ENCODE measurements at regions not wholly inside any gene's neighbourhood (a gene's known extent, or its start where the extent isn't known, plus 50 kb on each side); places are given as distances from the start of the nearest gene placed in this dataset.

GRCh38 chr3:107969525-107969924 is 121.3 kb downstream of the CD47 start:
- Histone ChIP-seq H3K4me3 (IDR thresholded peaks at IDR 0.05; ENCODE audit: insufficient read depth, low read depth, low read length) (no peak overlapping the region), H2AFZ (ENCODE audit: low read depth) (no peak overlapping the region), H4K20me1 (ENCODE audit: insufficient read depth) (no peaks in the 10 kb centered on the region), H3K79me2 (ENCODE audit: insufficient read depth, low read depth) (no peaks in the 10 kb centered on the region), H3K4me2 (no peak overlapping the region), H3K9ac (no peak overlapping the region), H3K36me3 (ENCODE audit: insufficient read depth) (no peaks in the 10 kb centered on the region), H3K27me3 (ENCODE audit: insufficient read depth, low read depth) (no peaks in the 10 kb centered on the region), H3K4me1 (ENCODE audit: low read depth, poor library complexity, severe bottlenecking) (no peaks in the 10 kb centered on the region), H3K27ac (no peak overlapping the region)
- TF ChIP-seq, protein P1, sequence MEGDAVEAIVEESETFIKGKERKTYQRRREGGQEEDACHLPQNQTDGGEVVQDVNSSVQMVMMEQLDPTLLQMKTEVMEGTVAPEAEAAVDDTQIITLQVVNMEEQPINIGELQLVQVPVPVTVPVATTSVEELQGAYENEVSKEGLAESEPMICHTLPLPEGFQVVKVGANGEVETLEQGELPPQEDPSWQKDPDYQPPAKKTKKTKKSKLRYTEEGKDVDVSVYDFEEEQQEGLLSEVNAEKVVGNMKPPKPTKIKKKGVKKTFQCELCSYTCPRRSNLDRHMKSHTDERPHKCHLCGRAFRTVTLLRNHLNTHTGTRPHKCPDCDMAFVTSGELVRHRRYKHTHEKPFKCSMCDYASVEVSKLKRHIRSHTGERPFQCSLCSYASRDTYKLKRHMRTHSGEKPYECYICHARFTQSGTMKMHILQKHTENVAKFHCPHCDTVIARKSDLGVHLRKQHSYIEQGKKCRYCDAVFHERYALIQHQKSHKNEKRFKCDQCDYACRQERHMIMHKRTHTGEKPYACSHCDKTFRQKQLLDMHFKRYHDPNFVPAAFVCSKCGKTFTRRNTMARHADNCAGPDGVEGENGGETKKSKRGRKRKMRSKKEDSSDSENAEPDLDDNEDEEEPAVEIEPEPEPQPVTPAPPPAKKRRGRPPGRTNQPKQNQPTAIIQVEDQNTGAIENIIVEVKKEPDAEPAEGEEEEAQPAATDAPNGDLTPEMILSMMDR (conservative IDR thresholded peaks at IDR 0.05; ENCODE audit: low read depth, low read length) = no peak

GRCh38 chr3:107966276-107966675 is 124.6 kb downstream of the CD47 start:
- Histone ChIP-seq H3K4me3 (IDR thresholded peaks at IDR 0.05; ENCODE audit: insufficient read depth, low read depth, low read length) (no peak overlapping the region), H4K20me1 (ENCODE audit: insufficient read depth) (no peaks in the 10 kb centered on the region), H3K79me2 (ENCODE audit: insufficient read depth, low read depth) (no peaks in the 10 kb centered on the region), H3K36me3 (ENCODE audit: insufficient read depth) (no peaks in the 10 kb centered on the region), H3K27me3 (ENCODE audit: insufficient read depth, low read depth) (no peaks in the 10 kb centered on the region), H3K4me1 (ENCODE audit: low read depth, poor library complexity, severe bottlenecking) (no peaks in the 10 kb centered on the region), H3K4me2 (no peak overlapping the region), H3K9ac (no peak overlapping the region), H3K27ac (no peak overlapping the region), H2AFZ (ENCODE audit: low read depth) (no peak overlapping the region)
- TF ChIP-seq, protein P1 (conservative IDR thresholded peaks at IDR 0.05; ENCODE audit: low read depth, low read length) = no peak

GRCh38 chr3:107965136-107965655 is 125.6 kb downstream of the CD47 start:
- TF ChIP-seq, protein P1 (conservative IDR thresholded peaks at IDR 0.05; ENCODE audit: low read depth, low read length) = no peak
- H3K79me2 ChIP-seq (ENCODE audit: insufficient read depth, low read depth) = no peaks in the 10 kb centered on the region
- no peak overlapping the region for H3K4me2 ChIP-seq

GRCh38 chr3:107963581-107963980 is 127.2 kb downstream of the CD47 start:
- H2AFZ ChIP-seq (ENCODE audit: low read depth) = no peak overlapping the region
- no peaks in the 10 kb centered on the region for H3K4me1 ChIP-seq (ENCODE audit: low read depth, poor library complexity, severe bottlenecking)

More at GRCh38 chr3:107965136-107965655, 125.6 kb downstream of the CD47 start:
- no peaks in the 10 kb centered on the region for H4K20me1 ChIP-seq (ENCODE audit: insufficient read depth)
- no peak overlapping the region for H3K4me3 ChIP-seq (IDR thresholded peaks at IDR 0.05; ENCODE audit: insufficient read depth, low read depth, low read length)
- no peaks in the 10 kb centered on the region for H3K4me1 ChIP-seq (ENCODE audit: low read depth, poor library complexity, severe bottlenecking)
- no peaks in the 10 kb centered on the region for H3K27me3 ChIP-seq (ENCODE audit: insufficient read depth, low read depth)
- H3K9ac ChIP-seq = no peak overlapping the region
- no peak overlapping the region for H3K27ac ChIP-seq
- H2AFZ ChIP-seq (ENCODE audit: low read depth) = no peak overlapping the region
- no peaks in the 10 kb centered on the region for H3K36me3 ChIP-seq (ENCODE audit: insufficient read depth)

More at GRCh38 chr3:107963581-107963980, 127.2 kb downstream of the CD47 start:
- no peak overlapping the region for H3K4me2 ChIP-seq
- H3K36me3 ChIP-seq (ENCODE audit: insufficient read depth) = no peaks in the 10 kb centered on the region
- H3K4me3 ChIP-seq (IDR thresholded peaks at IDR 0.05; ENCODE audit: insufficient read depth, low read depth, low read length) = no peak overlapping the region
- H3K9ac ChIP-seq = no peak overlapping the region
- no peaks in the 10 kb centered on the region for H3K27me3 ChIP-seq (ENCODE audit: insufficient read depth, low read depth)
- no peaks in the 10 kb centered on the region for H4K20me1 ChIP-seq (ENCODE audit: insufficient read depth)
- TF ChIP-seq, protein P1 (conservative IDR thresholded peaks at IDR 0.05; ENCODE audit: low read depth, low read length) = no peak
- H3K27ac ChIP-seq = no peak overlapping the region
- no peaks in the 10 kb centered on the region for H3K79me2 ChIP-seq (ENCODE audit: insufficient read depth, low read depth)

Data from KMS-11 (cell line).